ENCODE measurements at regions not wholly inside any gene's neighbourhood (a gene's known extent, or its start where the extent isn't known, plus 50 kb on each side); places are given as distances from the start of the nearest gene placed in this dataset.
A peak's percentile ranks its signal among the peaks of the same experiment; 100 is the strongest.

GRCh38 chr9:35552837-35553236 lies 52.2 kb upstream of the TESK1 start:
- TF ChIP-seq CTCF (IDR thresholded peaks at IDR 0.05; ENCODE audit: low read depth, low read length), result no peak
- no peaks in the 10 kb centered on the region; the same call in 1 of the 2 replicates for H3K4me1 ChIP-seq

GRCh38 chr9:35553670-35554543 lies 51.2 kb upstream of the TESK1 start:
- peak; percentile 90 for TF ChIP-seq CTCF (IDR thresholded peaks at IDR 0.05; ENCODE audit: low read depth, low read length)
- Histone ChIP-seq H3K4me3 (ENCODE audit: low read depth, low read length) (no peak overlapping the region), H3K36me3 (peaks cover 8% of the 10 kb centered on the region), H3K27me3 (no peaks in the 10 kb centered on the region), H3K9me3 (no peaks in the 10 kb centered on the region), H3K4me1 (no peaks in the 10 kb centered on the region; the same call in 1 of the 2 replicates)
- peak; percentile 70 for DNase-seq

More at GRCh38 chr9:35552837-35553236, 52.2 kb upstream of the TESK1 start:
- H3K36me3 ChIP-seq, result peaks cover 14% of the 10 kb centered on the region; the same call in 1 of the 2 replicates
- no peak for DNase-seq
- H3K9me3 ChIP-seq, result no peaks in the 10 kb centered on the region
- H3K4me3 ChIP-seq (ENCODE audit: low read depth, low read length), result no peak overlapping the region
- no peaks in the 10 kb centered on the region for H3K27me3 ChIP-seq

- Histone ChIP-seq H3K36me3 (peaks cover 8% of the 10 kb centered on the region), H3K4me3 (ENCODE audit: low read depth, low read length) (no peak overlapping the region), H3K4me1 (no peaks in the 10 kb centered on the region; the same call in 1 of the 2 replicates), H3K9me3 (no peaks in the 10 kb centered on the region), H3K27me3 (no peaks in the 10 kb centered on the region)
- TF ChIP-seq CTCF (IDR thresholded peaks at IDR 0.05; ENCODE audit: low read depth, low read length), result no peak
- DNase-seq, result no peak
These were observed 49.8 kb upstream of the TESK1 start for GRCh38 chr9:35555246-35555701.

Data from BE2C (cell line).